MM.1S (cell line): ENCODE measurements at regions not wholly inside any gene's neighbourhood (a gene's known extent, or its start where the extent isn't known, plus 50 kb on each side); places are given as distances from the start of the nearest gene placed in this dataset.

ENCODE experiments used
- CTCF ChIP-seq: fragments of 300-600 bp; sonication (generic); IDR thresholded peaks from 2 replicates; pipeline ENCODE4 v1.5.1; 2016; ENCODE audit warnings: antibody characterized with exemption, low read length, mixed read lengths
- EZH2 ChIP-seq: fragments of 300-600 bp; sonication (generic); optimal IDR thresholded peaks from 2 replicates; pipeline ENCODE3; 2017; ENCODE audit warnings: low read depth, mild to moderate bottlenecking, antibody characterized with exemption, low read length, mixed read lengths

- no peak for TF ChIP-seq CTCF
- TF ChIP-seq EZH2, result no peak
Observed at GRCh38 chr6:103937389-103937788, 922.3 kb downstream of the HACE1 start.
